Activated T-cell treated with anti-CD3 and anti-CD28 coated beads for 4 hours (primary cell): ENCODE measurements at regions not wholly inside any gene's neighbourhood (a gene's known extent, or its start where the extent isn't known, plus 50 kb on each side); places are given as distances from the start of the nearest gene placed in this dataset.

Source experiments
- DNase-seq: peaks from one replicate; pipeline ENCODE4 v3.0.0-alpha.2; 2020

GRCh38 chr20:60288945-60289344 is 330.7 kb downstream of the CDH26 start:
- DNase-seq = no peak

GRCh38 chr20:60292001-60292520 is 333.8 kb downstream of the CDH26 start:
- DNase-seq = no peak

- DNase-seq = no peak
These were observed 336.4 kb downstream of the CDH26 start for GRCh38 chr20:60294632-60295031.

GRCh38 chr20:60295214-60295613 is 337.0 kb downstream of the CDH26 start:
- no peak for DNase-seq

- DNase-seq = no peak
These were observed 339.4 kb downstream of the CDH26 start for GRCh38 chr20:60297649-60298048.

GRCh38 chr20:60298647-60299046 is 340.4 kb downstream of the CDH26 start:
- no peak for DNase-seq

- DNase-seq = no peak
These were observed 341.7 kb downstream of the CDH26 start for GRCh38 chr20:60299951-60300350.

- no peak for DNase-seq
These were observed 342.2 kb downstream of the CDH26 start for GRCh38 chr20:60300374-60300773.

- DNase-seq = no peak
These were observed 344.7 kb downstream of the CDH26 start for GRCh38 chr20:60302875-60303274.

- no peak for DNase-seq
These were observed 345.9 kb downstream of the CDH26 start for GRCh38 chr20:60304026-60304590.

GRCh38 chr20:60304931-60305330 is 346.7 kb downstream of the CDH26 start:
- DNase-seq = no peak

GRCh38 chr20:60306105-60306504 is 347.9 kb downstream of the CDH26 start:
- no peak for DNase-seq

- DNase-seq = no peak
These were observed 348.3 kb downstream of the CDH26 start for GRCh38 chr20:60306551-60306950.

GRCh38 chr20:60310560-60311349 is 352.5 kb downstream of the CDH26 start:
- DNase-seq = no peak

GRCh38 chr20:60313191-60313590 is 355.0 kb downstream of the CDH26 start:
- no peak for DNase-seq

- no peak for DNase-seq
These were observed 355.4 kb downstream of the CDH26 start for GRCh38 chr20:60313614-60314013.

- no peak for DNase-seq
These were observed 356.5 kb downstream of the CDH26 start for GRCh38 chr20:60314727-60315126.

- DNase-seq = no peak
These were observed 358.4 kb downstream of the CDH26 start for GRCh38 chr20:60316476-60317158.

- no peak for DNase-seq
These were observed 359.2 kb downstream of the CDH26 start for GRCh38 chr20:60317401-60317800.

GRCh38 chr20:60321601-60322000 is 363.4 kb downstream of the CDH26 start:
- DNase-seq = no peak

- DNase-seq = no peak
These were observed 368.6 kb downstream of the CDH26 start for GRCh38 chr20:60326821-60327220.

GRCh38 chr20:60327971-60328660 is 369.9 kb downstream of the CDH26 start:
- no peak for DNase-seq

- no peak for DNase-seq
These were observed 372.2 kb downstream of the CDH26 start for GRCh38 chr20:60330461-60330860.
